Caki2 (cell line): ENCODE measurements at regions not wholly inside any gene's neighbourhood (a gene's known extent, or its start where the extent isn't known, plus 50 kb on each side); places are given as distances from the start of the nearest gene placed in this dataset.

Experiments used
- DNase-seq: peaks from one replicate; pipeline ENCODE4 v3.0.0-alpha.2; 2015; ENCODE audit warnings: low read depth
- in situ Hi-C: cut with HindIII; loops from 2 replicates; pipeline ENCODE4 v1.10.0; 2016; ENCODE audit warnings: low sequenced_read_pairs, low pct_unique_long_range_greater_than_20kb, mixed read lengths

DNA sequence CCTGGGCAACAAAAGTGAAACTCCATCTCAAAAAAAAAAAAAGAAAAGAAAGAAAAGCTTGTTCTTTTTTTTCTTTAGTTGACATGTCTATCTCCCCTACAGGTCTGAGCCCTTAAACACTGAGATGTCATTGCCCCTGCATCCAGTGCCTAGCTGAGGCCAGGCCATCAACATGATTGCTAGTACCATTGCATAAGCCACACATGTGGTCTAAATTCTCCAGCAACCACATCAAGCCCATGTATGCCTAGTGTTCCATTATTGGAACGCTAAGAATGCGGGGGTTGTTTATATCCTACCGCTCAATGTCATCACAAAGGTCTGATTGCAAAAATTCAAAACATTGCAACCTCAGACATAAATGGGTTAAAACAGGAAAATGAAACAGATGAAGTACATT lies 62.7 kb downstream of the NPTX2 start:
- in situ Hi-C loops, result no loop called here
- DNase-seq, result no peak

DNA sequence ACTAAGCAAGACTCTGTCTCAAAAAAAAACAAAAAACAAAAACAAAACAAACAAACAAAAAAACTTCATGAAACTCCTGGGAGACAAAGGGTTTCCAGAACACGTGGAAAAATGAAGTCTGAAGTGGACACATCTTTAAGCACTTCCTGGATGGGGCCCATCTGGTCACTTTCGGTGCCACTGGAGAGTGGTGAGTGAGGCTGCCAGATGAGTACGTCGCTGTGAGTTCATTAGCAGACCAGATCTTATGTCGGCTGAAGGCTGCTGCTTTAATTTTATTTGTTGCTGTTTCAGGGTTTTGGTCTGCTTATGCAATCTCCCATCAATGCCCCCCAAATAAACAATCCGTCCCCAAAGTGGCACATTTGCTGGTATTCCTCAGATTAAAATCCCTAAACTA lies 64.4 kb downstream of the NPTX2 start:
- in situ Hi-C loops, result no loop called here
- no peak for DNase-seq

DNA sequence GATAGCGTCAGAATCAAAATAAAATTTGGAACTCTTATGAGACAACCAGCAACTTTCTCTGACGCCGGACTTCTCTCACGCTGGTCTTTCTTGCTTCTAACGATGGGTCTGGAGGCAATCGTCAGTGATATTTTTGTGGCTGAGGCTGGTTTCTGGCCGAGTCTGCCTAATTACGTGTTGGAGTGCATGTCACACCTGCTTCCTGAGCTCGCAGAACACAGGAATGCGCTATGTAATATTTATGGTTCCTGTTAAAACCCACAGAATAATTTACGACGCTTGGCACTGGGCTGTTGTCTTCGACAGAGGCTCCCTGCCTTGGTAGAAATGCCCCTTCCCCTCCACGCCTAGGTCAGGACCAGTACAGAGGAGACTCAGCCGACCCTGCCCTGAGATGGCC lies 64.9 kb downstream of the NPTX2 start:
- in situ Hi-C loops, result no loop called here
- no peak for DNase-seq

DNA sequence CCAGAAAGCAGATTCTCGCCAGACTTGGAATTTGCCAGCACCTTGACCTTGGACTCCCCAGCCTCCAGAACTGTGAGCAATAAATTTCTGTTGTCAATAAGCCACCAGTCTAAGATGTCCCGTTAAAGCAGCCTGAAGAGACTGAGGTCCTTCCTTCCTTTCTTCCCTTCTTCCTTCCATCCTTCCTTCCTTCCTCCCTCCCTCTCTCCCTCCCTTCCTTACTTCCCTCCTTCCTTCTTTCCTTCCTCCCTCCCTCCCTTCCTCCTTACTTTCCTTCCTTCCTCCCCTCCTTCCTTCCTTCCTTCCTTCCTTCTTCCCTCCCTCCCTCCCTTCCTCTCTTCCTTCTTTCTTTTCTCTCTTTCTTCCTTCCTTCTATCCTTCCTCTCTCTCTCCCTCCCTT lies 66.4 kb downstream of the NPTX2 start:
- no peak for DNase-seq
- in situ Hi-C loops, result no loop called here

DNA sequence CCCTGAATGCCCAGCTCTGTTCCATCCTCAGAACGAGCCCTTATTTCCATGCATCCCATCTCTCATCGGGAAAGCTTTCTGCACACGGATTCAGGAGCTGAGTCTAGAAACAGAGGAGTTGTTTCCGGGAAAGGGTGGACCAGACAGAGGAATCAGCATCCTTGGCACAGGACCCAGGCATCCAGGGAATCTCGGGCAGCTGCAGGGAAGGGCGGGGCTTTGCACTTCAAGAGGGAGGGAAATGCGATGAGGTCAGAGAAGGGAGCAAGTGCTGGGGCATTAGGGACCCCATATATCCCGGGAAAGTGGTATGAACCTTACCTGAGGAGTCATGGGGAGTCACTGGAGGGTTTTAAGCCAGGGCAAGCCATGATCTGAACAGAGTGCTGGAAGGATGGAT lies 68.5 kb downstream of the NPTX2 start:
- DNase-seq, result no peak
- in situ Hi-C loops, result no loop called here

DNA sequence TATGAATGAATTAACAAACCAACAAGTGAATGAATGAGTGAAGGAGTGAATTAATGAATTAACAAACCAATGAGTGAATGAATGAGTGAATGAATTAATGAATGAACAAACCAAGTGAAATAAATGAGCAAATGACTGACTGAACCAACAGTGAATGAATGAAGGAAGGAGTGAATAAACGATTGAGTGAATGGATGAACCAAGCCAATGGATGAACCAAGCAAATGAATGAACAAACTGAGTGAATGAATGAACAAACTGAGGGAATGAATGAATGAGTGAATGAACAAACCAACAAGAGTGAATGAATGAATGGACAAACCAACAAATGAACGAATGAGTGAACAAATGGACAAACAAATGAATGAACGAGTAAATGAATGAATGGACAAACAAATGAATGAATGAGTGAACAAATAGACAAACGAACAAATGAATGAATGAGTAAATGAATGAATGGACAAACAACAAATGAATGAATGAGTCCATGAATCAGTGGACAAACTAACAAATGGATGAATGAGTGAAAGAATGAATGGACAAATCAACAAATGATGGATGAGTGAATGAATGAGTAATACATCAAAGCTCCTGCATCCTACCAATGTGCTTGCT lies 69.5 kb downstream of the NPTX2 start:
- no peak for DNase-seq
- in situ Hi-C loops, result no loop called here

DNA sequence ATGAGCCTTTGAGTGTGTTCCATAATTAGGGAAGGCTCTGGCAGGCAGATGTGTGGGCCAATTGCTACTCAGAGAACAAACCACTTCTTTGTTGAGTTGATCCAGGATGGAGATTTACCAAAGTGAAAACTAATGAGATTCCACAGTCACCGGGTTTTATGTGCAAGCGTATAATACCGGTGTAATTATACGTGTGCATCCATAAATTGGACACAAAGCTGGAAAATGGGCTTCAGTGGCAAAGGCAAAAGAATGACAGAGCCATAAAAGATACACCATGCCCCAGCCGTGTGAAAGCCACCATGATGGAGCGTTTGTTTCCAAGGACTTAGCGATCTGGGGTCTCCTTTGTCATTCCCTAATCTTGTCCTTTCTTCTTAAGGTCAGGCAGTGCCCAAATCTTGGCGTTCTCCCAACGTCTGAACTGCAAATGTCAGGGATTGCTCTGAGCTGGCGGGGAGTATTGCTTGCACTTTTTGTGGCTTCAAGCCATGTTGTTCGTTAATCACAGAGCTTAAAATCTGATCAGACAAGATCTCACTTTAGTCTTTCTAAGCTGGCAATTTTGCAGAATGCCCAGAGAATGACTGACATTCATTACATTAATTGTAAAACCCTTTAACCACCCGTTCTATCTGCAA lies 70.1 kb downstream of the NPTX2 start:
- DNase-seq, result no peak

DNA sequence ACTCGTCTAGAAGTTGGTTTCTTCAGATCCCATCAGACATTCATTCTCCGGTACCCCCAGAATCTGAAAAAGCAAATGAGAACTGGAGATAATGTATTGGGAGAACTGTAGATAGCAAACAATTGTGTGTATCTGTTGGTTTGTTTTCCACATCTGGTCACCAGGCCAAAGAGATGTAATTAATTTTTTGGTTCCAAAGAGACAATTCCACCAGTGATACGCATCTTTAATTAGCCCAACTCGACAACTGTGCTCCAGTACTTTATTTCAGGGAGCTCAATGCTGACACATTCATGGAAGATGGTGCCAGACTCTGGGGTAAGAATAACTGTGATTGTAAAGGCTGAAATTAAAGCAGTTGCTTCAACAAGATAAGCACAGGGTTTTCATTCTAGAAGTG lies 74.5 kb downstream of the NPTX2 start:
- no peak for DNase-seq
- in situ Hi-C loops, result no loop called here

More for the DNA sequence above, 70.1 kb downstream of the NPTX2 start:
- in situ Hi-C loops, result no loop called here

DNA sequence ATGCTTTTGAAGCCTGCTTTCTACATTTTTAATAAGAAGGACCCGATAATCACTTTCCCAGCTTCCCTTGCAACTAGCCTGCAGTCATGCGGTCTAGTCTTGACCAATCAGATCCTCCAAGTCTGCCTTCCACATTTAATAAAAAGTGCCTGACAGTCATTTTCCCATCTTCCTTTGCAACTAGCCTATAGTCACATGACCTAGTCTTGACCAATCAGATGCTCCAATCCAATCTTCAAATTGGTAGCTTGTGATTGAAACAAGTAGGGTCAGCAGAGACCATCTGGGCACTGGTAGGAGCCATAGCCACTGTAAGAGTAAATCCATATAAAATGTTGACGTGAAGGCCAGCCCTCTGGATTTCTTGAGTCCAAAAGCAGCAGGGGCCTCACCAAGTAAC lies 80.0 kb downstream of the NPTX2 start:
- in situ Hi-C loops, result no loop called here
- DNase-seq, result no peak

DNA sequence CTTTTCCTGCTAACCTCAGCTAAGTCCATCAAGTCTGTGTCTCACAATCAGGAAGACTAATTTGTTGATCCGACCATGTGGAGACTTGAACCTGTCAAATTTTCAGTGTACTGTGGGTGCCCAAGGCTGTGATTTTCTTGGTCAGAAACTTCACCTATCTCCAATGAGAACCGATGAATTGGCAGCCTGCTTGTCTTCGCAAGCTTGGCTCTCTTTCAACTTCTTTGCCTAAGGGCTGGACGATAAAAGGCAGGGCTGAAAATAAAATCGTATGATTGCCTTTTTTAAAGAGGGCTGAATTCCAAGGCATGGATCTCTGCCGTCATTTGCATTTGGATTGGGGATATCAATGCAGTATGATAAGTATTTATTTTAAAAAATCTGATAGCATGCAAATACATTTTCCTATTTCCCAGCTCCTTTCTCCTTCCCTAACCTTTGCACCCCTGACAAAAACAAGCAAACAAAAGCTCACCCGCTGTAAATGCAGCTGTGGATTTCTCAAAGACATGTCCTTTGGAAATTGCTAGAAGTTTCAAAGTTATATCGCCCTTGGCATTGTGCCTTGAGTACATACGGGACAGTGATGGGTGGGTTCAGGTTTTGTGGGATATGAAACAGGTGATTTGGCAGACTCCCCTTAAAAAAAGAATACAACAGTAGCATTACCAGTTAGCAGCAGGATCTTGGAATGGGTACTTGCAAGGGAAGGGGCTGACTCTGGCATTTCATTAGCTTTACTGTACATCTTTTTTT lies 80.6 kb downstream of the NPTX2 start:
- in situ Hi-C loops, result no loop called here
- no peak for DNase-seq

DNA sequence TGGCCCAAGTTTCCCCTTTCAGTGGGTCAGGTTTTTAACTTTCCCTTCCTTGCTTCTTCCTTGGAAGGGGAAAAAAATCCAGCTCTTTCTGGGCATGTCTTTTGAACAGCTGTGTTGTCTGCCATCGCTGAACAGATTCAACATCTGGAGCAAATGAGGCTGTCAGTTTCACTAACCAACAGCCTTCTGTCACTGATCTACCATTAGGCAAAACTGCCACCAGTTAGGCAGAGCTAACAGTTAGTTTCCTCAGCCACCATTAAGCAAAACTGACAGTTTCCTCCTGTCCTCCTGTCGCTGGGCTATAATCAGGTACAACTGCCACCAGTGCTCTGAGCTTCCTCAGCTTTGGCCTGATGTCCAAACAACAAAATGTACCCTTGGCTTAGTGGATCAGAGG lies 81.9 kb downstream of the NPTX2 start:
- no peak for DNase-seq
- in situ Hi-C loops, result no loop called here

DNA sequence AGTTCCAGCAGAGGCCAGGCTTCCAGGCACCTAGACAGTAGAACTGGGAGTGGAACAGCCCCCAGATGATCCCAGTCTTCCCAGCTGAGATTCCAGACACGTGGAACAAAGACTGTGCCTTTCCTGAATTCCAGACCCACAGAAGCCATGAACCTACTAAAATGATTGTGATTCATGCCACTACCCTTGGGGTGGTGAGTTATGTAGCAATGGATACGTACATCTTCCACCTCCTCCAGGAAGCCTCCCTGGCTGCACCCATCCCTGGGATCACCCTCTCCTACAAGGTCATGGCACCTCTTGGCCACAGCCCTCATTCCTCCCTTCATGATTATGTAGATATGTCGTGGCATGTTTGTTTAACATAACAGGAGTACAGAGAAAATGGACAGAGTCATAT lies 83.4 kb downstream of the NPTX2 start:
- in situ Hi-C loops, result no loop called here
- no peak for DNase-seq

DNA sequence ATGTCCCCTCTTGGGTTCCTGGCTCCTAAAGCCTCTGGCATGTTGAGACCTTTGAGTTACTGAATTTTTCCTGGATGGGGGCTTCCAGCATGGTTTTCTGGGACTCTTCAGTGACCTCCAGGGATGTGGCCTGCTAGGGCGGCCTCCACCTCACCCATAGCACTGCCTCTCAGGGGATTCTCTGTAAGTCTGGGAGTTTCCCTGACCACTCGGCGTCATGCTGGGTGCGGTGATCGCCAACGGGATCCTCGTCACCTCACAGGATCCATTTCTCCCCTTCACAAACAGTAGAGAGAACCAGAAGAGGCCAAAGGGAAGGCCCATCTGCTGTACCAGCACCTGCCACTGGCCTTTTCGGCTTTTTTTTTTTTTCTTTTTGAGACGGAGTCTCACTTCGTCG lies 84.3 kb downstream of the NPTX2 start:
- no peak for DNase-seq
- in situ Hi-C loops, result no loop called here

DNA sequence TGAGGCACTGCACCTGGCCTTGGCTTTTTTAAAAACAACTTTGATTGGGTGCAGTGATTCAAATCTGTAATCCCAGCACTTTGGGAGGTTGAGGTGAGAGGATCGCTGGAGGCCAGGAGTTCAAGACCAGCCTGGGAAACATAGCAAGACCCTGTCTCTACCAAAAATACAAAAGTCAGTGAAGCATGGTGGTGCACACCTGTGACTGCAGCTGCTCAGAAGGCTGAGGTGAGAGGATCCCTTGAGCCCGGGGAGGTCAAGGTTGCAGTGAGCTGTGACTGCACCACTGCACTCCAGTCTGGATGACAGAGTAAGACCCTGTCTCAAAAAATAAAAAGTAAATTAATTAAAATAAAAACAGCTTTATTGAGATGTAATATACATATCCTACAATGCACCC lies 84.9 kb downstream of the NPTX2 start:
- in situ Hi-C loops, result no loop called here
- no peak for DNase-seq

DNA sequence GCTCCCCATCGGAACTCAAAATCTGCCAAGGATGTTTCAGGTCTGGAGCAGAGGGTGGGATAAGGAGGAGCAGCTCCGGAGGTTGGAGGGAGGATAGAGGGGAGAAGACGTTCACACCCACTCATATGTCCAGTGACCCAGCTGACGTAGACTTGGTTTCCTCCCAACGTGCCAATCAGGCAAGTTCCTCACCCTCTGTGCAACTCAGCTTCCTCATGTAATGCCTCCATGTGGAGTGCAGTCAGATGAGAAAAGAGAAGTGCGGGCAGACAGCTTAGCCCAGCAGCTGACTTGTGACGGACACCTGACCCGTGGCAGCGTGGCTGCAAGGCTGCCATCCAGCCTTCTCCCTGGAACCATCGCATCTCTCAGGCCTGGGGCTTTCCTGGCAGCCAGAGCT lies 86.8 kb downstream of the NPTX2 start:
- in situ Hi-C loops, result no loop called here
- DNase-seq, result no peak

DNA sequence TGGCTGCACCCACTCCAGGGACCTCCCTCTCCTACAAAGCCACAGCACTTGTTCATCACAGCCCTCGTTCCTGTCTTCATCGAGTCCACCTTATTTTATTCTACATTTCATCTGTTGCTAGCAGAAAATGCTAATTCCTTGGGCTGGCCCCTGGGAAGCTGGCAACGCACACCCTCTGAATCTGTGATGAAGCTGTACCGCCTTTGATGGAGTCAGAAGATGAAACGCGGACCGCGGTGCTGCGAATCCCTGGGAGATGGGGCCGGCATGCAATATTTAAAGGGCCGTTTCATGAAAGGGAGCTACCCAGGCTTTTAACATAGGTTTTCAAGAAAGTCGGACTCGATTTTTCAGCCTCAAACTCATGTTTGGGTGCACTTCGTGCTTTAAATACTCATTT lies 88.5 kb downstream of the NPTX2 start:
- in situ Hi-C loops, result no loop called here
- no peak for DNase-seq

DNA sequence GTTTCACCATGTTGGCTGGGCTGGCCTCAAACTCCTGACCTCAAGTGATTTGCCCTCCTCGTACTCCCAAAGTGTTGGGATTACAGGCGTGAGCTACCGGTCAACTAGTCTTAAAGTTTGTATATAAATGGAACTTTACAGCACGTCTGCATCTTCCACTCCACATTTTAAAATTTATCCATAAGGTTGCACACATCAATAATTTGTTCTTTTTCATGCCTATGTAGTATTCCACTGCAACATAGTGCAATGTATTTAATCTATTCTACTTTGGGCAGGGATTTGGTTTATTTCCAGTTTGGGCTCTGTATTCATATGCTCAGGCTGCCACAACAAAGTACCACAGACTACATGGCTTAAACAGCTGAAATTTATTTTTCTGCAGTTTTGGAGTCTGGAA lies 90.0 kb downstream of the NPTX2 start:
- in situ Hi-C loops, result no loop called here
- DNase-seq, result no peak

DNA sequence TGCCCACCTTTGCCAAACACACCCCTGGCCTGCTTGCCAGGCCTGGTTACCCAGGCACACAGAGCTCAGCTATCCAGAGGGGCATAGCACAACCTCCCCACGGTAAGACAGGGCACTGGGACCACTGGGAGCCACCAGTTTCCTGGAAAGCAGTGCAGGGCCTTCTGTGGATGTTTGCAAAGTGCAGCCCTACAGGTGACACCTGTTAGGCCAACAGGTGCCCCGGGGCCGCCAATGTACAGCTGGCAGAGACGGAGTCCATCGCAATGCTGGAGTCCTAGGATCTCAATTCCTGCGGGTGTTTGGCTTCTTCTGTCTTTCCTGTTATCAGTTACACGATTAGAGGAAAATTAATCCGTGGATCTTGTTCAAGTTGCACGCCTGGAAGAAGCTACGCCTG lies 94.9 kb downstream of the NPTX2 start:
- in situ Hi-C loops, result no loop called here
- no peak for DNase-seq

DNA sequence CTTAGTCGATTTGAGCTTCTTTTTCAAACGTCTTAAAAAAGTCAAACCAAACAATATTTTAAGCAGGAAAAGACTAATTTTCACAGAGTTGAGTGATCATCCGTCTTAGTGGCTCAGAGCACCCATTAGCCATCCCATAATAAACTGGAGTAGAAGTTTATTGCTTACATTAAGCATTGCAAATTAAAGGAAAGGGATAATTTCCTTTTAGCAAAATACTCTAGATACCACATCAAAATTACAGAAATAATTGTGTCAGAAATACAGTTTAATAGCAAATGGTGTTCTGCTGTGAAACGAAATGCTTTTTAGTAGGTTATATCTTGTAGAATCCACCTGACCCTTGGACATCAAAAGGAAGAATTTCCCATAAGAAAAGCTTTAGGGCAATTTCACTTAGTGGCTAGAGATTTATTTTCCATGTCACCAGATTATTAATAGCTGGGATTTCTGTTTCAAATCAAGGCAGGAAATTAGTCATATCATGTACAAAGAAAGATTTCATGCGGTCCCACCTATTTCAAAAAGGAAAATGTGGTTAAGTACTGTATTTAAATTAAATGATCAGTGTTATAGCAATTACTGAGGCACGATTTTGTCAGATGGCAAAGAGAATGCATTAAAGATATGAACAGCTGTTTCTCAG lies 96.2 kb downstream of the NPTX2 start:
- DNase-seq, result no peak
- in situ Hi-C loops, result no loop called here
